Body of pancreas (tissue), 4 donors: ENCODE measurements at regions not wholly inside any gene's neighbourhood (a gene's known extent, or its start where the extent isn't known, plus 50 kb on each side); places are given as distances from the start of the nearest gene placed in this dataset.

ENCODE experiments used
- ATAC-seq: fragments of 150-250 bp; one replicate; pipeline ENCODE4 v1.9.1; 2016
- DNase-seq, 4 donors: peaks; one replicate each; pipeline ENCODE4 v3.0.0-alpha.2; 2019
- H3K27ac ChIP-seq, 4 donors: fragments of 200-600 bp; sonication (generic); 1 replicate in 3 of 4; 2 replicates in 1 of 4; pipeline versions ENCODE4 v1.5.1 to v1.6.1; 2016 to 2019; ENCODE audit warnings: mild to moderate bottlenecking in 1 of 4, mixed read lengths in 1 of 4, moderate library complexity in 1 of 4
- H3K27me3 ChIP-seq, 2 donors: fragments of 200-600 bp; sonication (generic); one replicate each; pipeline ENCODE4 v1.6.0; 2016; ENCODE audit warnings: mild to moderate bottlenecking in 1 of 2
- H3K36me3 ChIP-seq, 2 donors: fragments of 200-600 bp; sonication (generic); replicated peaks in 1 of 2; 2 replicates each; pipeline ENCODE4 v1.5.1; 2016; ENCODE audit warnings: low read depth in 2 of 2; ENCODE audit not compliant: insufficient read depth in 1 of 2
- H3K4me1 ChIP-seq: fragments of 200-600 bp; sonication (generic); one replicate; pipeline ENCODE4 v1.6.0; 2016
- H3K4me3 ChIP-seq, 2 donors: fragments of 200-600 bp; sonication (generic); 1 replicate in 1 of 2; 2 replicates in 1 of 2; pipeline ENCODE4 v1.5.1; 2016 to 2019
- H3K9me3 ChIP-seq, 3 donors: fragments of 200-600 bp; sonication (generic); 1 replicate in 2 of 3; 2 replicates in 1 of 3; pipeline ENCODE4 v1.5.1; 2016
- POLR2A ChIP-seq, 3 donors: fragments of 450-650 bp; IDR thresholded peaks; one replicate each; pipeline ENCODE4 v1.6.1; 2016; ENCODE audit warnings: antibody characterized with exemption in 3 of 3, mild to moderate bottlenecking in 2 of 3
- WGBS, 2 donors: methylation state at CpG; one replicate each; pipeline ENCODE4 v1.1.5; 2017; 5-methylcytosine and 5-hydroxymethylcytosine counted together
- intact Hi-C: fragments of 100-400 bp; cut with DNase I; formaldehyde crosslinking; loops from one replicate; pipeline ENCODE4 v1.15.1; 2023
- TF ChIP-seq, protein P1 (sequence below), 7 experiments: fragments of 450-650 bp in 4 of 7; fragments of 200-600 bp in 3 of 7; sonication (generic) in 3 of 7; IDR thresholded peaks; one replicate each; pipeline ENCODE4 v1.5.1; 2016 to 2019; ENCODE audit warnings: antibody characterized with exemption in 7 of 7

DNA sequence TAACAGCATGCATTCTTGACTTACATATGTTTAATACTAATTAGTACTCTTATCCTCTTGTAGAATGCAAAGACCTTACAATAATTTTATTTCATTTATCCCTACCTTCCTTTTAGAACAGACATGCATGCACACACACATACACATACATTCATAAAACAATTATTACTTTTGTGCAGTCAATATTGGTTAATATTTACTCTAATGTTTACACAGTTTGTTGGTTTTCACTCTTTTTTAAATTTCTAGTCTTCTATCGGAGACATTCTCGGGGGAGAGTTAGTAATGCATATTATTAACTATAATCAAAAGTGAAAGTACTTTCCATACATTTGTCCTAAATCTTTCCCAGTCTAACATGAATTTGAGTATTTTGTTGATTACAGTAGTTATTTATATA, 317.7 kb upstream of the DPH6 start:
- Histone ChIP-seq H3K9me3 (no peaks in the 10 kb centered on the region), H3K4me1 (peaks cover 18% of the 10 kb centered on the region), H3K27ac (no peak overlapping the region), H3K27me3 (no peaks in the 10 kb centered on the region), H3K36me3 (no peaks in the 10 kb centered on the region), H3K4me3 (no peak overlapping the region)
- ATAC-seq (no peak), DNase-seq (no peak)
- 17 to 23% methylated on average over 2 of the region's 2 CpGs for WGBS, 2 donors
- intact Hi-C loops, result no loop called here
- no peak for TF ChIP-seq POLR2A (IDR thresholded peaks at IDR 0.05)
- TF ChIP-seq, protein P1, sequence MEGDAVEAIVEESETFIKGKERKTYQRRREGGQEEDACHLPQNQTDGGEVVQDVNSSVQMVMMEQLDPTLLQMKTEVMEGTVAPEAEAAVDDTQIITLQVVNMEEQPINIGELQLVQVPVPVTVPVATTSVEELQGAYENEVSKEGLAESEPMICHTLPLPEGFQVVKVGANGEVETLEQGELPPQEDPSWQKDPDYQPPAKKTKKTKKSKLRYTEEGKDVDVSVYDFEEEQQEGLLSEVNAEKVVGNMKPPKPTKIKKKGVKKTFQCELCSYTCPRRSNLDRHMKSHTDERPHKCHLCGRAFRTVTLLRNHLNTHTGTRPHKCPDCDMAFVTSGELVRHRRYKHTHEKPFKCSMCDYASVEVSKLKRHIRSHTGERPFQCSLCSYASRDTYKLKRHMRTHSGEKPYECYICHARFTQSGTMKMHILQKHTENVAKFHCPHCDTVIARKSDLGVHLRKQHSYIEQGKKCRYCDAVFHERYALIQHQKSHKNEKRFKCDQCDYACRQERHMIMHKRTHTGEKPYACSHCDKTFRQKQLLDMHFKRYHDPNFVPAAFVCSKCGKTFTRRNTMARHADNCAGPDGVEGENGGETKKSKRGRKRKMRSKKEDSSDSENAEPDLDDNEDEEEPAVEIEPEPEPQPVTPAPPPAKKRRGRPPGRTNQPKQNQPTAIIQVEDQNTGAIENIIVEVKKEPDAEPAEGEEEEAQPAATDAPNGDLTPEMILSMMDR (IDR thresholded peaks at IDR 0.05), result no peak

DNA sequence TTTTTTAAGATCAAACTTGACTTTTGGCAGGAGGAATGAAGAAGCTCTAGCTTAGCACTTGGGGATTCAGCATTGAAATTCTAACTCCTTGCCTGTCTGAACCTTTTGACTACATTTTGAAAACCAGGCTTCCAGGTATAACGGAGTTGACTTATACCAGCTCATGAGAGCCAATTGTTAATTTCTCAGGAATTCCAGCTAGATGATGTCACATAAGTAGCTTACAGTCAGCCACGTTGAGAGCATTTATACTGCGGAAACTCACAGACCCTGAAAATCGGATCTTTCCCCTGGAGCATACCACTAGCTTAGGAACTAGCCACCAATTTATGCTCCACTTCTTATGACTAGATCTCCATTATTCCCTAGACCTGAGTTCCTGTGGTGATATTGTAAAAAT, 321.4 kb upstream of the DPH6 start:
- intact Hi-C loops, result no loop called here
- TF ChIP-seq, protein P1 (IDR thresholded peaks at IDR 0.05), result no peak
- no peak for TF ChIP-seq POLR2A (IDR thresholded peaks at IDR 0.05)
- H3K9me3 ChIP-seq, result no peaks in the 10 kb centered on the region
- DNase-seq (no peak), ATAC-seq (no peak)
- H3K36me3 ChIP-seq, result no peaks in the 10 kb centered on the region
- H3K27me3 ChIP-seq, result no peaks in the 10 kb centered on the region
- no peak overlapping the region for H3K4me3 ChIP-seq
- H3K27ac ChIP-seq, result no peak overlapping the region
- WGBS, 2 donors, result 91 to 94% methylated on average over 4 of the region's 4 CpGs
- peaks cover 18% of the 10 kb centered on the region for H3K4me1 ChIP-seq

DNA sequence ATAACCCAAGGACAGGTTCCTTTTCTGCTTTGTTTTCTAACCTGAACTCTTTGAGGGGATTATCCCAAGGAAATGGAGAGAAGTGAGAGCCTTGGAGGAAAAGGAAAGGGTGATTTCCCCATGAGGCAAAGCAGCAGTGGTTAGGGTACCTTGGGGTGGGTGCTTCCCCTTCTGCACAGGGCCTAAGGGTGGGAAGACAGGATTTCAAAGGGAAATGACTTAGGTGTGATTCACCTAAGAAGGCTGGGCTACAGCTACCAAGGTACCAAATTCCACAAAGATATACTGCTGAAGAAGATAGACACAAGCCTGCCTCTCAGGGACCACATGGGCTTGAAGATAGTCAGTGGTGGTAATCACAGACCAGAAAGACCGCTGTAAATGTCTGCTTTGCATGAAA, 325.3 kb upstream of the DPH6 start:
- TF ChIP-seq POLR2A (IDR thresholded peaks at IDR 0.05), result no peak
- TF ChIP-seq, protein P1 (IDR thresholded peaks at IDR 0.05), result no peak
- H3K36me3 ChIP-seq, result no peaks in the 10 kb centered on the region
- intact Hi-C loops, result no loop called here
- no peak for ATAC-seq
- WGBS, 2 donors, result 89 to 100% methylated on average over 1 of the region's 1 CpG
- H3K9me3 ChIP-seq, result no peaks in the 10 kb centered on the region
- no peak for DNase-seq
- H3K27me3 ChIP-seq, result no peaks in the 10 kb centered on the region
- no peak overlapping the region for H3K27ac ChIP-seq
- H3K4me3 ChIP-seq, result no peak overlapping the region
- H3K4me1 ChIP-seq, result no peaks in the 10 kb centered on the region

DNA sequence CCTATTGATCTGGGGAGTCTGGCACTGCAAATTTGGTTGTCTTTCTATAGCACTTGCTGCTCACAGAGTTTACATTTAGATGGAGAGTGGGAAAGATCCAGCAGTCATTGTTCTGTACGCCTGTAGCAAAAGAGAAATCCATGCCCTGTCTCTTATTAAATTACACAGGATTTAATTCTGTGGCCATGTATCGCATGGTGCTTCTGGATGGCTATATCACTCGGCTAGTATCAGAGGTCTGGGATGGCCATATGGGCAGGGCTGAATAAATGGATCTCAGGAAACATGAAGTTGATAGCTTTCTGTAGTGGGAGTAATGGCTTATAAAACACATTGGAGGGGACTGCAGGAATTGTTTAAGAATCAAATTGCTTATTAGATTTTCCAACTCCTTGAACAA, 325.8 kb upstream of the DPH6 start:
- no peaks in the 10 kb centered on the region for H3K27me3 ChIP-seq
- no peak overlapping the region for H3K27ac ChIP-seq
- no peaks in the 10 kb centered on the region for H3K4me1 ChIP-seq
- no peaks in the 10 kb centered on the region for H3K9me3 ChIP-seq
- 89 to 92% methylated on average over 3 of the region's 3 CpGs for WGBS, 2 donors
- no peak overlapping the region for H3K4me3 ChIP-seq
- no peaks in the 10 kb centered on the region for H3K36me3 ChIP-seq
- no peak for ATAC-seq
- intact Hi-C loops, result no loop called here
- DNase-seq, result no peak
- TF ChIP-seq, protein P1 (IDR thresholded peaks at IDR 0.05), result no peak
- no peak for TF ChIP-seq POLR2A (IDR thresholded peaks at IDR 0.05)

- Histone ChIP-seq H3K27me3 (no peaks in the 10 kb centered on the region), H3K27ac (no peak overlapping the region), H3K36me3 (no peaks in the 10 kb centered on the region), H3K4me1 (no peaks in the 10 kb centered on the region), H3K9me3 (no peaks in the 10 kb centered on the region), H3K4me3 (no peak overlapping the region)
- ATAC-seq (no peak), DNase-seq (no peak)
- intact Hi-C loops, result no loop called here
- TF ChIP-seq, protein P1 (IDR thresholded peaks at IDR 0.05), result no peak
- no peak for TF ChIP-seq POLR2A (IDR thresholded peaks at IDR 0.05)
Measured at GRCh38 chr15:35872577-35872976, 326.6 kb upstream of the DPH6 start.
